HK-2 (cell line): ENCODE measurements at regions not wholly inside any gene's neighbourhood (a gene's known extent, or its start where the extent isn't known, plus 50 kb on each side); places are given as distances from the start of the nearest gene placed in this dataset.
"Not testable (repeated sequence)": the region's sequence is repeated elsewhere in the genome, so short reads cannot be mapped to it uniquely, and the experiment has no call there.

Experiments used
- DNase-seq: peaks from one replicate; pipeline ENCODE4 v3.0.0-alpha.2; 2018; ENCODE audit not compliant: unreplicated experiment

DNA sequence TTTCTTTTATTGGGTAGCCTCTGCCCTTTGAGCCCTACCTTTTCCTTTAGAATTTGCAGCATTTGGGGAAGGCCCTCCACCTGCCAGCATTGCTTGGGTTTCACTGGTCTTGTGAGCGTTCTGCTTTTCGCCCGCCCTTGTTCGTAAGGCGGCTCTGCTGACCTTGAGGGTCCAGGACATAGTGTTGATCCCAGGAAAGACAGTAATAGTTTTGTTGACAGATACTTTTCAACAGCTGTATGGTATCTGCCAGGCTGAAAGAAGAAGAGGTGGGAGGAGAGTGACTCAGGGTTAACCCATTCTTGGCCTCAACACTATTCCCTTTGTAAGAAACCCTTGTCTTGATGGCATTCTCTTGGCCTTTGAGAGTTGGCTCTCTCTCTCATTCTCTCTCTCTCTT lies 113.4 kb upstream of the SPAG17 start:
- DNase-seq = no peak

- no peak for DNase-seq
Observed at GRCh38 chr1:118297521-118297920, 112.5 kb upstream of the SPAG17 start.

GRCh38 chr1:118294875-118295642 lies 110.0 kb upstream of the SPAG17 start:
- DNase-seq = no peak

DNA sequence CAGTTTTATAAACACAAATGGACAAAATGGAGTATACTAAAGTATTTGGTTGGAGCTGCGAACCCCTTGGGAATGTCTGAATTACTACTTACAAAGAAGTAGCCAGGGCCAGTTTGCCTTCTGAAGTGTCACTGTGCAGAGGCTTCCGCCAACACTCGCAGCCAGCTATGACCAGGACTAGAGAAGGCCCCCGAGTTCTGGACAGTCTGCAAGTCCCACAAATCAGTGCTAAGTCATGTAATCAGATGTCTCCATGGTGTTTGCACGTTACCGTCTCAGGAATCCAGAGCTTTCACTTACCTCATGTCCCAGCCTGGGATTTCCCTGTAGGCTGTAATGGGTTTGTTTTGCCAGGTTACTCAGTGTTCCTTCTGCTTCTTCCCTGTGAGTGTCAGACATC lies 106.6 kb upstream of the SPAG17 start:
- no peak for DNase-seq

GRCh38 chr1:118290571-118290970 lies 105.5 kb upstream of the SPAG17 start:
- DNase-seq = no peak

DNA sequence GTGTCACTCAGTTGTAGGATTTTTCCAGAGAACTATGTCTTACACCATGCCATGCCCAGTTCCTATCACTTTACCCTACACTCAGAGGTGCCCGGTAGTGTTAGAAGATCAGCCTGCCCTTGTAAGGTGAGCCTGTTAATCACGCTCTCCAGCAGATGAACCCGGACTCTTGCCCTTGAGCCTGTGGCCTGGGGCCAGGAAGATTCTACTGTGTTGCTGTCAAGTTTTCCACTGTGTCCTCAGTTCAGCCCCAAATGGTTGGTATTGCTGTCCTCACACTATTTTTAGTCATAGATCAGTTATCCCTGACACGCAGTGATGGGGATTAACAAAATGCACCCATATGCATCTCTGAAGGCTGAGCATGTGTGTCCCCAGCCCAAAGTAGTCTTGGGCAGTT lies 105.0 kb upstream of the SPAG17 start:
- DNase-seq = no peak

DNA sequence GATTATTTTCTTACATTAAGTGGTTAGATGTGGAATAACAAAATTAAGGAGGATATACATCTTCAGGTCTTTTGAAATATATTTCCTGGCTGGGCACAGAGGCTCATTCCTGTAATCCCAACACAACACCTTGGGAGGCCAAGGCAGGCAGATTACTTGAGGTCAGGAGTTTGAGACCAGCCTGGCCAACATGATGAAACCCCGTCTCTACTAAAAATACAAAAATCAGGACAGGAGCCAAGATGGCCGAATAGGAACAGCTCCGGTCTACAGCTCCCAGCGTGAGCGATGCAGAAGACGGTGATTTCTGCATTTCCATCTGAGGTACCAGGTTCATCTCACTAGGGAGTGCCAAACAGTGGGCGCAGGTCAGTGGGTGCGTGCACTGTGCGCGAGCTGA lies 95.6 kb upstream of the SPAG17 start:
- DNase-seq = not testable (repeated sequence)

- DNase-seq = no peak
Observed at GRCh38 chr1:118275472-118276115, 90.6 kb upstream of the SPAG17 start.

DNA sequence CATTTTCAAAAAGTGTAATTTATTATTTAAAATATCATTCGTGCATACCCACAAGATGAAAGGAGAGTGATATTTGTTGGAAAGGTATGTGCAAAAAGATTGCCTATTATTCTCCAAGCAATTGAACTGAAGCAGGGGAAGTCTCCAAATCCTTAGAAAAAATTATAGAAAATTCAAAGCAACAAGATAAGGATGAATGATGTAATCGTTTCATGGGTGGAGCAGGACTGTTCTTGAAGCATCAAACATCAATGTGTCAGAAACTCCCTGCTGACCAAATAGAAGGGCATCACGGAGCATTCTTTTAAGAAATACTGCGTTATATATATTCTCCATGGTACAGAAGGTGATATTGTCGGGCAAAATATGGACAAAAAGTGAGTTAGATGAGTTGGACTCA lies 87.9 kb upstream of the SPAG17 start:
- DNase-seq = no peak

GRCh38 chr1:118271883-118272282 lies 86.9 kb upstream of the SPAG17 start:
- DNase-seq = no peak

DNA sequence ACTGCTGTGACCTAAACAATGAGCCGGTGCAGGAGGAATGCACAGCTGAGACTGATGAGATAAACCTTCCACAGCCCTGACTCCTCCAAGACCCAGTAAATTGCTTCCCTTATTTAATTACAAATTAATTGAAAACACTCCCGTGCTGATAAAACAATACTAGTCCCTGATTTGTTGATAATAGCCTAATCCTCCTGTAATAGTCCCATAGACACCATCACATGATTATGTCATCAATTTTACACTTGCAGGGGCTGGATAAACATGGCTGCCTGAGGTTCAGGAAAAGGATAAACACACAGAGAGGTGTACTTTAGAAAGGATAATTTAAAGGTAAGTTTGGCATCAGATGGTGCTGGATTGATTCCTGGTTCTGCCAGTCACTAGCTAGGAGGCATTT lies 84.6 kb upstream of the SPAG17 start:
- DNase-seq = no peak

GRCh38 chr1:118266436-118266835 lies 81.4 kb upstream of the SPAG17 start:
- DNase-seq = no peak

- DNase-seq = no peak
Observed at GRCh38 chr1:118264343-118264742, 79.3 kb upstream of the SPAG17 start.

- no peak for DNase-seq
Observed at GRCh38 chr1:118262865-118263264, 77.8 kb upstream of the SPAG17 start.

GRCh38 chr1:118258975-118259374 lies 73.9 kb upstream of the SPAG17 start:
- no peak for DNase-seq

GRCh38 chr1:118257946-118258345 lies 72.9 kb upstream of the SPAG17 start:
- DNase-seq = no peak

- no peak for DNase-seq
Observed at GRCh38 chr1:118254491-118255425, 69.7 kb upstream of the SPAG17 start.

GRCh38 chr1:118254001-118254400 lies 69.0 kb upstream of the SPAG17 start:
- DNase-seq = no peak

DNA sequence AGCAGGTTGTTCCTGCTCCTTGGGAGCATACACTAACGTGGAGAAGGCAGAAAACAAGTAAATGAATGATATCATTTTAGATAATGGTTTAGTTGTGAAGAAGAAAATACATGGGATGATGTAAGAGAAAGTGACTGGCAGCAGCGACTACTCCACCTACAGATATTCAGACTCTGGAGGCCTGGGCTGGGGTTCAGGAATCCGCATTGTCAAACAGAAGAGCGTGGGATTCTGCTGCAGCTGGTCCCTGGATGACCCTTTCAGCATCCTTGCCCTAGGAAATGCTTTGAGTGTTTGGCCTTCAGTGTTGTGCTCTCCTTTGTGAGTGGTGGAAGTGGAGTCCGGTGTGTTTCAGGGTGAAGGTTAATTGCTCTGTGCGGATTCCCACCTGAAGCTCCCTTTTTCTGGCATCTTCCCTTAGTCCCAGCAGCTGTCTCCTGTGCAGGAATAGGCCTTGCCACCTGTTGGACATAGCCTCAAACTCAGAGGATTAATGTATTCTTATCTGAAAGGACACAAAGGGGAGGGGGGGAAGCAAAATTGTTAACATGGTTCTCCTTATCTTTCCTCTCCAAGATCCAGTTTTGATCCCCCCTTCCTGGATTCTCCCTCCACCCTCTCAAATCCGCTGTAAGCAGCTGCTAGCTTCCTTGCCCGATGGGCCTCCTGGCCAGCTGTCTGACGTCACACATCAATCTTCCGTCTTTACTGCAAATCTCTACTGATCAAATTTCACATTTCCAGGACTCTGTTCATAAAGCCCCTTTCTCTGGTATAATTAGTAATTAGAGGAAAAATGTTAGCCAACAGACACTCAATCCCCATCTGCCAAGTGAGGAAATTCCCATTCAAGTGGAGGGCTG lies 68.3 kb upstream of the SPAG17 start:
- no peak for DNase-seq

- no peak for DNase-seq
Observed at GRCh38 chr1:118252624-118253023, 67.6 kb upstream of the SPAG17 start.

DNA sequence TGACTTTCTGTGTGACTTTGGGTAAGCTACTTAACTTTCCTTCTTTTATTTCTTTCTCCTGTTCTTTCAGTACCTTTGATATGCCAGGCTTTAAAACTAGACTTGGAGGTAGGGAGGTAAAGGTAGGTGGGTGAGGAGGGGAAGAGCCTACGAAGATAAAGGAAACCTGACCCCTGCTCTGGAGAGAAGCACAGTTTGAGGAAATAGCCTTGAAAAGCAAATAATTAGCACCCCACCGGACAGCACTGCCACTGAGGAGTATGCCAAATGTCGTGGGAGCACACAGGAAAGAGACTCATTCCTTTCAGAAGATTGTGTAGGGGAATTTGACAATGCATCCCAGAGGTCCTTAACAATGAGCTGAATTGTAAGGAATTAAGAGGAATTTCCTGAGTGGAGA lies 65.2 kb upstream of the SPAG17 start:
- DNase-seq = no peak

GRCh38 chr1:118249641-118250040 lies 64.6 kb upstream of the SPAG17 start:
- DNase-seq = no peak
